ENCODE measurements at regions not wholly inside any gene's neighbourhood (a gene's known extent, or its start where the extent isn't known, plus 50 kb on each side); places are given as distances from the start of the nearest gene placed in this dataset.
"Not testable (repeated sequence)": the region's sequence is repeated elsewhere in the genome, so short reads cannot be mapped to it uniquely, and the experiment has no call there.

- peak; percentile 3 for DNase-seq
Observed at GRCh38 chr6:153984811-153985210, 54.2 kb upstream of the OPRM1 start.

DNA sequence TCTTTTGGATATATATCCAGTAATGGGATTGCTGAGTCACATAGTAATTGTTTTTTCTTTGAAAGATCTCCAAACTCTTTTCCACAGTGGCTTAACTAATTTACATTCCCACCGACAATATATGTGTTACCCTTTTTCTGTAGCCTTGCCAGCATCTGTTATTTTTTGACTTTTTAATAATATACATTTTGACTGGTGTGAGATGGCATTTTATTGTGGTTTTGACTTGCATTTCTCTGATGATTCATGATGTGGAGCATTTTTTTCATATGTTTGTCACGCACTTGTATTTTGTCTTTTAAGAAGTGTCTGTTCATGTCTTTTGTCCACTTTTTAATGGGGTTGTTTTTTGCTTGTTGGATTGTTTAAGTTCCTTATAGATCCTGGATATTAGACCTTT lies 58.9 kb upstream of the OPRM1 start:
- no peak for DNase-seq

GRCh38 chr6:153978911-153979548 lies 60.0 kb upstream of the OPRM1 start:
- DNase-seq = not testable (repeated sequence)

DNA sequence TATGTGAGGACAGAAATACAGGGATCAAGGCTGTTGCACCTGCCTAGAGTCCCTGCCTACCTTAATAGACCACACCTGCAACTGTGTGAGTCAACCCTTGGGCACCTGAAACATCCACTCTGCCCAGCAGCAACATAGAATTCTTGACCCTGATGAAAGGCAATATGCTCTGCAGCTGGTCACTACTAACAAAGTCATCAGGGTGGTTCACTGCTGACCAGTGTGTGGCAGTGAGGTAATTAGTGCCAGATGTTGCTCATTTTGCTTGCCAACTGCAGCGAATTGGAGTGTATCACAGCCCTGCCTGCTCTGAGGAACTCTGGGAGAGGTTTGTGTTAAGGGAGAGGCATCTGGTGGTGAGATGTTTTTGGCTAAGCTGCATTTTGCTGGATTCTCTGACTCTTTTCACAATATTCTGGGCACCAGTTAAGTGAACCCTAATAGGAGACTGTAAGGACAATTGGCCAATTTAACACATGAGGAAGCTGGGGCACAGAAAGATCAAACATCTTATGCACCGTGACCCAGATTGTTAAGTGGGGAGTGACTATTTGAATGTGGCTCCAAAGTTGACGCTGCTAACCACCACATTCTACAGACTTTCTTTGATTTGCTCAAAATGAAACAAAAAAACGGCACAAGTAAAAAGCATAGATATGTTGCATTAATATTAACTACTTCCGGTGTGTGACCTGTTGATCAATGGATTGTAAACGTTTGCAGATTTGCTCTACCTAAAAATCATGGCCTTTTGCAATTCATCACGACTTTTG lies 61.9 kb upstream of the OPRM1 start:
- no peak for DNase-seq

GRCh38 chr6:153966001-153966400 lies 73.0 kb upstream of the OPRM1 start:
- peak; percentile 80 for DNase-seq

DNA sequence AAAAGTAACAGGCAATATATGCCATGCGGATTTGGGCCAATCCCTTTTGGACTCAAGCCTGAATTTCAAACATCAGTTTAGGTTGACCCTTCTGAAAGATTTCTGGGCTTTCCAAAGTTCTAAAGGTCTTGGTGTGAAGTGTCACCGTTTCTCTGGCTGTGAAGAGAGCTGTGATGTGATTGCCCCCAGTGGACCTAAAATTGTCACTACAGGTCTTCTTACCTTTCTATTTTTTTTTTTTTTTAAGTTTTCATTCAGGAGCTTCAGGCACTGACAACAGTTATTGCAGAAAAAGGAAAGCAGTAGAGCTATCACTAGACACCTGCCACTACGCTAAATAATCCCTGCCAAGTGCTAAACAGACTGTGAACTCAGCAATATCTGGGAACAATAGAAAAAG lies 75.7 kb upstream of the OPRM1 start:
- DNase-seq = no peak

GRCh38 chr6:153962555-153962954 lies 76.5 kb upstream of the OPRM1 start:
- DNase-seq = no peak

DNA sequence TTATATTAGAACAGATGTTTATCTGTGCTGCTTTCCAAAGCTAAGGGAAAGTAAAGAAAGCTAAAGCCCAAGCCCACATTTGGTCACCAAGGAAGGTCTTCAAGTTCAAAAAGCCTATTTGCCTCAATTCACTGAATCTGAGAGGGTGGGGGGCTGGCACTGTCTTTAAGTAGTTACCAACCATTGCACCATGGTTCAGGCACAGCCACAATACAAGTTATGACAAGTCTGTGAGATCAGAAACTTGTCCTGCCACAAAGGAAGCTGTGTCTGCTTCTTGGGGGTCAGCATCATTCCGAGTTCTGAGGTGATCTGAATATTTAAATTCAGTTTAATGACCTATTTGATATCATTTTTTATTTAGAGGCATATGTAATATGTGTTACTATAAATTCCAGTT lies 78.3 kb upstream of the OPRM1 start:
- no peak for DNase-seq

GRCh38 chr6:153960281-153960680 lies 78.8 kb upstream of the OPRM1 start:
- no peak for DNase-seq

GRCh38 chr6:153959276-153959675 lies 79.8 kb upstream of the OPRM1 start:
- no peak for DNase-seq

DNA sequence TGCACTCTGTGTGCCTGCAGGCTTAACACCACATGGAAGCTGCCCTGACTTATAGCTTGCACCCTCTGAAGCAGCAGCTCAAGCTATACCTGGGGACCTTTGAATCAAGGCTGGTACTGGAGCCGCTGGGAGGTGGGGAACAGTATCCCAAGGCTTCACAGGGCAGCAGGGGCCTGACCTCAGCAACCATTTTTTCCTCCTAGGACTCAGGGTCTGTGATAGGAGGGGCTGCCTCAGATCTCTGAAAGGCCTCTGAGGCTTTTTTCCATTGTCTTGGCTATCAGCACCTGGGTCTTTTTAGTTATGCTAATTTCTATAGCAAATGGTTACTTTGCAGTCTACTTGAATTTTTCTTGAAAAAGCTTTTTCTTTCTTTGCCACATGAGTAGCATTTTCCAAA lies 80.2 kb upstream of the OPRM1 start:
- no peak for DNase-seq

GRCh38 chr6:153957394-153957793 lies 81.6 kb upstream of the OPRM1 start:
- peak; percentile 92 for DNase-seq

DNA sequence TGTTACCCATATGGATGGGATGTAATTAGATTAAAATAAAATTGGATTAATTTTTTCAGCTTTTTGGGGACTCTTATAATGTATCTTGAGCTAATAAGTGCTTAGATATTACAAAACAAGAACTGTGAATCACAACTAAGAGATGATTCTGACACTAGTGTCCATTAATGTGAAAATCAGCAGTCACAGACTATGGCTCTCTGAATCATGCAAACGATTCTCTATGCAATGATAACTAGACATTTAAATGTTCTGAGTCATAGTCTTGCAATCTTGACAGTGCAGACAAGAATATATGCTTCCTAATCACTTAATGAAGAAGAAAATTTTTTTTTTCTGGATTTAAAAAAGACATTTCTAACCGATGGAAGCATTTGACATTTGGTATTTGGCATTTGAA lies 82.2 kb upstream of the OPRM1 start:
- no peak for DNase-seq

GRCh38 chr6:153949616-153950015 lies 89.4 kb upstream of the OPRM1 start:
- no peak for DNase-seq

DNA sequence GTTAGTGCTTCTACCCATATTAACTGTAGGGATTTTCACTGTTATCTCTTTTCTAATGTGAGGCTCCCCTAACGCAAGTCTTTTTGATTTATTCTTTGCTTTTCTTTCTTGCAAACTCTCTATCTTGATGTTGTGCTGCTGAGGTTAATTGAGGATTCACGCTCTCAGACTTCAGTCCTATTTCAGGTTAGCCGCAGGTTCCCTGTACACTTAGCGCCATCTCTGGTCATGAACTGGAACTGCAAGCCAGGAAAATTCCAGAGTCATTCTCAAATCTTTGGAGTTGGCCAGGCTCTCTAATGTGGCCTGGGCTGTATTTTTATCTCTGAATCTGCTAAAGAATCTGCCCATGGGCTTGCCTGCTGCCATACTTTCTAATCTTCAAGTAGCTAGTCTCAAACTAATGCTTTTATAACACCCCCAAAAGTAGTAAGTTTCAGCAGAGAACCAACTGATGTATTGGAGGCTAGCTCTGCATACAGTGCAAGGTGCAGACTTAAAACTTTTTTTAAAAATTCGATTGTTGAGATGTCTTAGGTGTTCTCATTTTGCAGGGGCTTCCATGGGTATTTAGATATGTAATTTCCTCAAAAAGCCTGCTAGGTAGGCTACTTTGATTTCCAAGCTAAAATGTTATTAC lies 91.1 kb upstream of the OPRM1 start:
- DNase-seq = no peak

GRCh38 chr6:153944201-153944600 lies 94.8 kb upstream of the OPRM1 start:
- DNase-seq = no peak

GRCh38 chr6:153942361-153942760 lies 96.7 kb upstream of the OPRM1 start:
- no peak for DNase-seq

- no peak for DNase-seq
Observed at GRCh38 chr6:153941768-153942167, 97.3 kb upstream of the OPRM1 start.

DNA sequence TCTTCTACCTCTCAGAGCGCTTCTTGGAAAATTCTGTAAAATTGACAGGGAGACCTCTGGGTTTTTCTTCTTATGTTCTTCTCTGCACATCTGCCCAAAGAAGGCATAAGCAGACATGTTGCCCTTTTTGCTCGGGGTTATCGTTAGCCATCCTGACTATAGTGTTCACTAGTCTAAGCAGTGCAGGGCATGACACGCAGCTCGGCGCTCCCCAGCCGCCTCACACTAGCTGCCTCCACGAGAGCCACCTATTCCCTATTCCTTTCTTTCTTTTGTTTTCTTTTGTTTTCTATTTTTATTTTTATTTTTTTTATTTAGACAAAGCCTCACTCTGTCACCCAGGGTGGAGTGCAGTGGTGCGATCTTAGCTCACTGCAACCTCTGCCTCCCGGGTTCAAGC lies 100.2 kb upstream of the OPRM1 start:
- DNase-seq = no peak

DNA sequence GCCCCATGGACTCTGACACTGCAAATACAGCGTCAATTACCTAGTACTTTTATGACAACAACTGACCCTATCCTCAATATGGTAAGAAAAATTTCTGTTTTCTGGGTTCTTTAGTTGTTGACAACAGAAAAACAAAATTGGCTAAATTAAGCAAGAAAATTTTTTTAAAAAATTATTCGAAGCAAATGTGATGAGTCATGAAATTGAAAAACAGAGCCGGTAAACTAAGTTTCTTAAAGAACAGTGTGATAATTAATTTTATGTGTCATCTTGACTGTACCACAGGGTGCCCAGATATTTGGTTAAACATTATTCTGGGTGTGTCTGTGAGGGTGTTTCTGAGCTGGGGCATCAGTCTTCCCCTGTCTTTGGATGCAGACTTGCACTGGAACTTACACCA lies 107.6 kb upstream of the OPRM1 start:
- no peak for DNase-seq

DNA sequence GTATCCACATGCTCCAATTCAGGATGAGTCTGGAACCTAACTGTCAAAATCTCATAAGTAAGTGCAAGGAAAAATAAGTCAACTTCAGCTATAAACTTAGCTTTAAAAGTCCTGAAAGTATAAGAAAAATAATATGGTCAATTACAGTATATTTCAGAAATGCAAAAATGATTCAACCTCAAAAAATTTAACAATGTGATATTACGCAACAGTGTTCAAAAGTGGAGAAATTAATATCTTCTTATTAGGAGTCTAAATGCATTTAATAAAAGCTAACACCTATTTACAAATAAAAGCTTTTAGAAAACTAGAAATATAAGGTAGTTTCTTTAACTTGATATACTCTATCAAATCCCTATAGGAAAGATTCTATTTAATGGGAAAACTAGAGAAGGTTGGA lies 111.2 kb upstream of the OPRM1 start:
- DNase-seq = no peak

DNA sequence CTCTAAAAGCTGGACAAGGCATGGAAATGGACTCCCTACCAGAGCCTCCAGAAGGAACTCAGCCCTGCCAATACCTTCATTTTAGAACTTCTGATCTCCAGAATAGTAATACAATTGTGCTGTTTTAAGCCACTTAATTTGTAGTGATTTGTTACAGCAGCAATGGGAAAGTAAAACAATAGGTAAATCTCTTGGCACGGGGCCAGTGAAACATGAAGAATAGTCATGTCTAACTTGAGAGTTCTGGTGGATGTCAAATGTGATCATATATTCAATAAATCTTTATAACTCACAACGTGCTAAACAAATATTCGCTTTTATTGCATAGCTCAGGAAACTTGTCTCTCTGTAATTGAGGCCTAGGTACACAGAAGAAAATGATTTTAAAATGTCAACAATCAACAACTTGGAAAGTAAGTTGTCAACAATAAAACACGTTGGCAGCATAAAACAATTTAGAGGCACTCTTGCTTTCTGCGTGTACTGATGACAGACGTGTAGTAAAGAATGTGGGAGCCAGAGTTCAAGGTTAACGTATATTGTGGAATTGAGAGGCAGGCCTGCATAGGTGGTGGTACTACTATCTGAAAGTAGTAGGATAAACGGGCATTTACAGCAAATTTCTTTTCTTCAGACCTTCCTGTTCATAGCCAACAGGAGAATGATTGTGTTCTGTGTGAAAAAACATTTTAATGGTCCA lies 140.5 kb upstream of the OPRM1 start:
- DNase-seq = no peak

- no peak for DNase-seq
Observed at GRCh38 chr6:153882411-153882810, 156.6 kb upstream of the OPRM1 start.

DNA sequence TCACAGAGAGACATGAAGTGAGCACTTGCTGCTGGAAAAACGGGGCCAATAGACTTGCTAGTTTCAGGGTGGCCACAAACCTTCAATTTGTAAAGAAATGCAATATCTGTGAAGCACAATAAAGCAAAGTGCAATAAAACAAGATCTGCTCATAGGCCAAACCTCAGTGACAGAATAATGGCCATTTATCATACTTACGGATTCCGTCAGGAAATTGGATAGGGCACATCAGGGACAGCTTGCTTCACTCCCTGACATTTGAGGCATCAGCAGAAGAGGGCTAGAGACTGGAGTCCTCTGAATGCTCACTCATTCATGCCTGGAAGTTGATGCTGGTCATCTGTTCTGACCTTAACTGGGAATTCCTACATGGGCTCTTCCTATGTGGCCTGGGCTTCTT lies 165.5 kb upstream of the OPRM1 start:
- no peak for DNase-seq
